Ishikawa (cell line): ENCODE measurements at regions not wholly inside any gene's neighbourhood (a gene's known extent, or its start where the extent isn't known, plus 50 kb on each side); places are given as distances from the start of the nearest gene placed in this dataset.

Source experiments
- CEBPB ChIP-seq: IDR thresholded peaks from 2 replicates; pipeline ENCODE4 v1.6.1; 2012
- CREB1 ChIP-seq: IDR thresholded peaks from 2 replicates; pipeline ENCODE4 v1.6.1; 2012; ENCODE audit warnings: low read depth
- EGR1 ChIP-seq: IDR thresholded peaks from 2 replicates; pipeline ENCODE4 v1.6.1; 2012
- EP300 ChIP-seq: IDR thresholded peaks from 2 replicates; pipeline ENCODE4 v1.6.1; 2012; ENCODE audit warnings: borderline replicate concordance
- FOXM1 ChIP-seq: IDR thresholded peaks from 2 replicates; pipeline ENCODE4 v1.6.1; 2012; ENCODE audit warnings: low read depth, borderline replicate concordance
- MAX ChIP-seq: IDR thresholded peaks from 2 replicates; pipeline ENCODE4 v1.6.1; 2012
- NFIC ChIP-seq: IDR thresholded peaks from 2 replicates; pipeline ENCODE4 v1.6.1; 2012
- RAD21 ChIP-seq: IDR thresholded peaks from 2 replicates; pipeline ENCODE4 v1.6.1; 2012; ENCODE audit warnings: low read depth
- REST ChIP-seq: IDR thresholded peaks from 2 replicates; pipeline ENCODE4 v1.6.1; 2012; ENCODE audit warnings: low read depth, mild to moderate bottlenecking
- TAF1 ChIP-seq: IDR thresholded peaks from 2 replicates; pipeline ENCODE4 v1.6.1; 2012; ENCODE audit warnings: low read depth, mild to moderate bottlenecking
- TCF12 ChIP-seq: IDR thresholded peaks from 2 replicates; pipeline ENCODE4 v1.6.1; 2012; ENCODE audit warnings: low read depth
- TEAD4 ChIP-seq: IDR thresholded peaks from 2 replicates; pipeline ENCODE4 v1.6.1; 2012
- USF1 ChIP-seq: IDR thresholded peaks from 2 replicates; pipeline ENCODE4 v1.6.1; 2012
- YY1 ChIP-seq: IDR thresholded peaks from 2 replicates; pipeline ENCODE4 v1.6.1; 2012; ENCODE audit warnings: low read depth
- ZBTB7A ChIP-seq: IDR thresholded peaks from 2 replicates; pipeline ENCODE4 v1.6.1; 2012; ENCODE audit warnings: low read depth

- no peak for TF ChIP-seq TEAD4
- TF ChIP-seq ZBTB7A = no peak
- TF ChIP-seq NFIC = no peak
- no peak for TF ChIP-seq USF1
- TF ChIP-seq EGR1 = no peak
- no peak for TF ChIP-seq TCF12
- no peak for TF ChIP-seq REST
- TF ChIP-seq YY1 = no peak
- TF ChIP-seq EP300 = no peak
- no peak for TF ChIP-seq RAD21
- no peak for TF ChIP-seq CREB1
- TF ChIP-seq FOXM1 = no peak
- TF ChIP-seq TAF1 = no peak
- no peak for TF ChIP-seq MAX
- TF ChIP-seq CEBPB = no peak
Observed at GRCh38 chr17:73954951-73955350, 248.5 kb upstream of the RPL38 start.

- TF ChIP-seq USF1 = no peak
- no peak for TF ChIP-seq NFIC
- no peak for TF ChIP-seq MAX
- TF ChIP-seq ZBTB7A = no peak
- no peak for TF ChIP-seq TAF1
- no peak for TF ChIP-seq TCF12
- no peak for TF ChIP-seq EP300
- no peak for TF ChIP-seq EGR1
- no peak for TF ChIP-seq CREB1
- no peak for TF ChIP-seq RAD21
- TF ChIP-seq FOXM1 = no peak
- TF ChIP-seq REST = no peak
- no peak for TF ChIP-seq CEBPB
- TF ChIP-seq TEAD4 = no peak
- no peak for TF ChIP-seq YY1
Observed at GRCh38 chr17:73955616-73956015, 247.9 kb upstream of the RPL38 start.

- no peak for TF ChIP-seq CREB1
- TF ChIP-seq YY1 = no peak
- no peak for TF ChIP-seq NFIC
- no peak for TF ChIP-seq ZBTB7A
- TF ChIP-seq TCF12 = no peak
- no peak for TF ChIP-seq EGR1
- no peak for TF ChIP-seq EP300
- no peak for TF ChIP-seq CEBPB
- TF ChIP-seq TEAD4 = no peak
- no peak for TF ChIP-seq TAF1
- no peak for TF ChIP-seq RAD21
- no peak for TF ChIP-seq FOXM1
Observed at GRCh38 chr17:73956169-73956568, 247.3 kb upstream of the RPL38 start.

GRCh38 chr17:73956595-73957465, 246.6 kb upstream of the RPL38 start:
- TF ChIP-seq USF1 (no peak), MAX (no peak), YY1 (no peak), RAD21 (peak; percentile 62)

GRCh38 chr17:73957564-73957963, 245.9 kb upstream of the RPL38 start:
- TF ChIP-seq CEBPB = no peak
- no peak for TF ChIP-seq TEAD4
- TF ChIP-seq EGR1 = no peak
